ENCODE measurements at regions not wholly inside any gene's neighbourhood (a gene's known extent, or its start where the extent isn't known, plus 50 kb on each side); places are given as distances from the start of the nearest gene placed in this dataset.

- in situ Hi-C loops (cut with HindIII; ENCODE audit: low pct_ligation_motif_present, low sequenced_read_pairs): no loop called here
These were observed 532.2 kb upstream of the SGCD start for GRCh38 chr5:155794795-155795194.

DNA sequence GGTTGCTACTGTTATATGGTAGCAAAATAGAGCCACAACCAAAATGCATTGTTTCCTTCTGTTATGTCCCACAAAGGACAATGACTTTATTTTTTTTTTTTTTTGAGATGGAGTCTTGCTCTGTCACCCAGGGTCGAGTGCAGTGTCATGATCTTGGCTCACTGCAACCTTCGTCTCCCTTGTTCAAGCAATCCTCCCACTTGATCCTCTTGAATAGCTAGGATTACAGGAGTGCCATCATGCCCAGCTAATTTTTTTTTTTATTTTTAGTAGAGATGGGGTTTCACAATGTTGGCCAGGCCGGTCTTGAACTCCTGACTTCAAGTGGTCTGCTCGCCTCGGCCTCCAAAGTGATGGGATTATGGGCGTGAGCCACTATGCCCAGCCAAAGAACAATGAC, 527.7 kb upstream of the SGCD start:
- H3K36me3 ChIP-seq (replicated peaks): no peaks in the 10 kb centered on the region
- no peak for DNase-seq
- no peak overlapping the region for H3K27ac ChIP-seq
- H3K27me3 ChIP-seq (replicated peaks): no peaks in the 10 kb centered on the region
- in situ Hi-C loops (cut with HindIII; ENCODE audit: low pct_ligation_motif_present, low sequenced_read_pairs): no loop called here
- no peak for TF ChIP-seq CTCF (IDR thresholded peaks at IDR 0.05; ENCODE audit: low read depth, low read length, missing control alignments)
- no peak overlapping the region for H3K4me3 ChIP-seq (ENCODE audit: low read depth, low read length)

More at GRCh38 chr5:155794795-155795194, 532.2 kb upstream of the SGCD start:
- DNase-seq: no peak
- no peak for TF ChIP-seq CTCF (IDR thresholded peaks at IDR 0.05; ENCODE audit: low read depth, low read length, missing control alignments)
- Histone ChIP-seq H3K27ac (no peak overlapping the region), H3K27me3 (replicated peaks) (no peaks in the 10 kb centered on the region), H3K36me3 (replicated peaks) (no peaks in the 10 kb centered on the region), H3K4me3 (ENCODE audit: low read depth, low read length) (no peak overlapping the region)

GRCh38 chr5:155807884-155808576, 518.9 kb upstream of the SGCD start:
- TF ChIP-seq CTCF (IDR thresholded peaks at IDR 0.05; ENCODE audit: low read depth, low read length, missing control alignments): no peak
- Histone ChIP-seq H3K36me3 (replicated peaks) (no peaks in the 10 kb centered on the region), H3K4me3 (ENCODE audit: low read depth, low read length) (no peak overlapping the region), H3K27ac (no peak overlapping the region), H3K27me3 (replicated peaks) (no peaks in the 10 kb centered on the region)
- DNase-seq: no peak
- in situ Hi-C loops (cut with HindIII; ENCODE audit: low pct_ligation_motif_present, low sequenced_read_pairs): no loop called here

DNA sequence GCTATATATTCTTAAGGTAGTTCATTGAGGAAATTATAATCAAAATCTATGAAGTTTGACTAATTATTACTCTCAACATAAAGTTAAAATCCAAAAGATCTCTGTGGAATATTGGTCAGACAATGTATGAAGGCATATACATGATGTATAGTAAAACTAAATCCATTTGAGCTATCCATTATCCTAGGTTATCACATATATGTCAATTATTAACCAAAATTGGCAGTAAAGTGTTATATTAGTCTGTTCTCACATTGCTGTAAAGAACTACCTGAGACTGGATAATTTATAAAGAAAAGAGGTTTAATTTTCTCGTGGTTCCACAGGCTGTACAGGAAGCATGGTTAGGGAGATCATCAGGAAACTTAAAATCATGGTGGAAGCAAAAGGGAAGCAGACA, 511.7 kb upstream of the SGCD start:
- no peak overlapping the region for H3K27ac ChIP-seq
- no peak for DNase-seq
- in situ Hi-C loops (cut with HindIII; ENCODE audit: low pct_ligation_motif_present, low sequenced_read_pairs): no loop called here
- no peak overlapping the region for H3K4me3 ChIP-seq (ENCODE audit: low read depth, low read length)
- TF ChIP-seq CTCF (IDR thresholded peaks at IDR 0.05; ENCODE audit: low read depth, low read length, missing control alignments): no peak
- H3K36me3 ChIP-seq (replicated peaks): no peaks in the 10 kb centered on the region
- H3K27me3 ChIP-seq (replicated peaks): no peaks in the 10 kb centered on the region

GRCh38 chr5:155822177-155822576, 504.8 kb upstream of the SGCD start:
- Histone ChIP-seq H3K4me3 (ENCODE audit: low read depth, low read length) (no peak overlapping the region), H3K36me3 (replicated peaks) (no peaks in the 10 kb centered on the region), H3K27me3 (replicated peaks) (no peaks in the 10 kb centered on the region), H3K27ac (no peak overlapping the region)
- TF ChIP-seq CTCF (IDR thresholded peaks at IDR 0.05; ENCODE audit: low read depth, low read length, missing control alignments): no peak
- DNase-seq: no peak
- in situ Hi-C loops (cut with HindIII; ENCODE audit: low pct_ligation_motif_present, low sequenced_read_pairs): no loop called here
